GM12875 (cell line): ENCODE measurements at regions not wholly inside any gene's neighbourhood (a gene's known extent, or its start where the extent isn't known, plus 50 kb on each side); places are given as distances from the start of the nearest gene placed in this dataset.
"Not testable (repeated sequence)": the region's sequence is repeated elsewhere in the genome, so short reads cannot be mapped to it uniquely, and the experiment has no call there.

Experiments used
- H3K4me3 ChIP-seq: one replicate; pipeline ENCODE4 v1.5.1; 2011; ENCODE audit warnings: low read depth, low read length, control low read depth
- CTCF ChIP-seq: IDR thresholded peaks from 2 replicates; pipeline ENCODE4 v1.5.1; 2011; ENCODE audit warnings: low read depth, mild to moderate bottlenecking, control low read depth, inconsistent platforms, low read length, moderate library complexity, borderline replicate concordance; ENCODE audit not compliant: insufficient read depth

DNA sequence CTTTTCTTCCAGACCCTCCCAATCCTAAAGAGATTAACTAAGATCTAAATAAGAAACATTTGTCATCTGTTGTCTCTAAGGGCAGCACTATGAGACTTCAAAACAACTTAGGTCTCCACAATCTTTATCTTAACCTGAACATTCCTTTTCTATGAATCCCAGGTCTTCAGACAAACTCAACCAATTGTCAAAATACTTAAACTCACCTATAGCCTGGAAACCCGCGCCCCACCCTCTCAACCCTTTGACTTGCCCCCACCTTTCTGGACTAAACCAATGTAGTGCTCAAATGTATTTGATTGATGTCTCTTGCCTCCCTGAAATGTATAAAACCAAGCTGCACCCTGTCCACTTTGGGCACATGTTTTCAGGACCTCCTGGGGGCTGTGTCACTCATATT is 76.5 kb upstream of the DMRT1 start:
- H3K4me3 ChIP-seq = no peak overlapping the region
- no peak for TF ChIP-seq CTCF

- H3K4me3 ChIP-seq = not testable (repeated sequence)
These were observed 74.4 kb upstream of the DMRT1 start for GRCh38 chr9:767061-767561.

DNA sequence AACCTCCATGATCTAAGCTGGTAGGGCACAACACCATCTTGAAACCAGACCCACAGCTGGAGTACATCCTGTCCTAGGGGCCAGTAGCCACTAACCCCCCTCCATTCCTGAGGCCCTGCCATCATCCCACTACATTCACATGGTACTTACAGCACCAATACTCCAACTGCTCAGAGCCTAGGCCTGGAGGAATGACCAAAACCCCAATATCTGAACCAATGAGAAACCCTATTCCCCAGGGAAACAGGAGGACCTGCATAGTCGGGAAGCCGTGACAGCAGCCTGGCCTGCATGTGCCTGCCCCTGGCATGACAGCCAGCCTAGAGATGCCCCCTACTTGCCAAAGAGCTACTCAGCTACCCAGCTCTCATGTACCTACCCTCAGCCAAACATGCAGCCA is 65.4 kb upstream of the DMRT1 start:
- TF ChIP-seq CTCF = no peak
- H3K4me3 ChIP-seq = no peak overlapping the region

GRCh38 chr9:777978-778377 is 63.5 kb upstream of the DMRT1 start:
- H3K4me3 ChIP-seq = no peak overlapping the region
- no peak for TF ChIP-seq CTCF

DNA sequence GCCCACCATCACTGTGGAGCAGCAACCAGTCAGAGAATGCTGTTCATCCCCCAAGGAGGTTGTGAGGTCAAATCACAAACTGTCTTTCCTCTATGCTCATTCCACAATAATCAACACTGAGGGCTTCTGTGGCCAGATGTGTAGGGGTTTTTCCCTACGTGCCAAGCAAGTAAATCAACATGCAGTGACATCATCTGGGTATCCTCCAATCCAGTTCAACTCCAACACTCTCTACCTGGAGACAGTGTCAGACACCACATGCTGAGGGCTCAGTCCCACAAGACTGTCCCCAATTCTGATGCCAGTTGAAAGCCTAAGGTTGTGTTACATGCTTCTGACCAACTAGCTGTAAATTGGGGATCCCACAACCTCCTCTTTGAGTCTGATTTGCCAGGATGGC is 57.3 kb upstream of the DMRT1 start:
- TF ChIP-seq CTCF = no peak
- no peak overlapping the region for H3K4me3 ChIP-seq

DNA sequence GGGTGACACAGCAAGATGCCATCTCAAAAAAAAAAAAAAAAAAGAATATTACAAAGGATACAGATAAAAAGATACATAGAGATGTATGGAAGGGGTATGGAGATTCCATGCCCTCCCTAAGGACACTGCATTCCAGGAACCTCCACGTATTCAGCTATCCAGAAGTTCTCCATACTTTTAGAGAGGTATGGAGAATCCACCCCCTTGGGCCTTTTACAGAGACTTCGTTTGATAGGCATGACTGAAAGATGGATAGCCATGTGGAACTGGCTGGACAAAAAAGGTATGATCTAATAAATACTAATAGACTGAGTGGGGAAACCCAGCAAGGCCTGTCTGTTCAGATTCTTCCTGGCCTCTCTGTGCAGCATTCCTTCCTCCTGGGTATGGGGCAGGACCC is 56.6 kb upstream of the DMRT1 start:
- H3K4me3 ChIP-seq = no peak overlapping the region
- TF ChIP-seq CTCF = no peak

DNA sequence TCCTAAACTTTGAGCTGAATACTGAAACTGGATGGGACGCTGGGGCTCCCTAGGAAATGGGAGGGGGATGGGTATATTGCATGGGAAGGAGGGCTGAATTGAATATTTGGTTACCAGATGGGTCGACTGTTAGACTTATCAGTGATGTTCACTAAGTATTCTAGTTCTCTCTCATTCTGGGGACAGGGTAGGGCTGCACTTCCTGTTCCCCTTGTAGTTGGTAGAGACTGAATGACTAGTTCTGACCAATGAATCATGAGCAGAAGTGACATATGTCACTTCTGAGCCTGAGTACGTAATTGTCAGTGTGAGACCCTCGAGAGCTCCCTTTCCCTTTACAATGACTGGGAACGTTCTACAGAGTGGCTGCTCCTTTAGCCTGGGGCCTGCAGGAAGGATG is 55.5 kb upstream of the DMRT1 start:
- no peak overlapping the region for H3K4me3 ChIP-seq
- TF ChIP-seq CTCF = no peak

DNA sequence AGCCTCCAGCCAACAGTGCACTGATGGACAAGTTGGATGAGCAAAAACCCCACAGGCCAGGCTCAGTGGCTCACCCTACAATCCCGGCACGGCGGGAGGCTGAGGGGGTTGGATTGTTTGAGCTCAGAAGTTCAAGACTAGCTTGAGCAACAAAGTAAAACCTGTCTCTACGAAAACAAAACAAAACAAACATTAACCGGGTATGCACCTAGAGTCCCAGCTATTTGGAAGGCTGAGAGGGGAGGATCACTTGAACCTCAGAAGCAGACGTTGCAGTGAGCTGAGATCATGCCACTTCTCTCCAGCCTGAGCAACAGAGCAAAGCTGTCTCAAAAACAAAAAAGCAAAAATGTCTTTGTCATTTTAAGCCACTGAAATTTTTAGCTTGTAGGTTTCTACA is 55.1 kb upstream of the DMRT1 start:
- H3K4me3 ChIP-seq = no peak overlapping the region
- TF ChIP-seq CTCF = no peak
